ES-I3 (cell line): ENCODE measurements at regions not wholly inside any gene's neighbourhood (a gene's known extent, or its start where the extent isn't known, plus 50 kb on each side); places are given as distances from the start of the nearest gene placed in this dataset.
"Not testable (repeated sequence)": the region's sequence is repeated elsewhere in the genome, so short reads cannot be mapped to it uniquely, and the experiment has no call there.

Experiments used
- H3K36me3 ChIP-seq: 2 replicates; pipeline ENCODE4 v1.6.1; 2013; ENCODE audit warnings: mild to moderate bottlenecking, low read length, control low read depth, moderate library complexity; ENCODE audit not compliant: insufficient read depth
- H3K4me1 ChIP-seq: 2 replicates; pipeline ENCODE4 v1.6.1; 2013; ENCODE audit warnings: mild to moderate bottlenecking, control low read depth, low read length; ENCODE audit not compliant: insufficient read depth
- H3K9ac ChIP-seq: 2 replicates; pipeline ENCODE4 v1.6.1; 2013; ENCODE audit warnings: low read depth, mild to moderate bottlenecking, low read length, moderate library complexity
- H3K9me3 ChIP-seq: 2 replicates; pipeline ENCODE4 v1.6.1; 2013; ENCODE audit warnings: mild to moderate bottlenecking, low read length, moderate library complexity; ENCODE audit not compliant: control insufficient read depth, insufficient read depth

DNA sequence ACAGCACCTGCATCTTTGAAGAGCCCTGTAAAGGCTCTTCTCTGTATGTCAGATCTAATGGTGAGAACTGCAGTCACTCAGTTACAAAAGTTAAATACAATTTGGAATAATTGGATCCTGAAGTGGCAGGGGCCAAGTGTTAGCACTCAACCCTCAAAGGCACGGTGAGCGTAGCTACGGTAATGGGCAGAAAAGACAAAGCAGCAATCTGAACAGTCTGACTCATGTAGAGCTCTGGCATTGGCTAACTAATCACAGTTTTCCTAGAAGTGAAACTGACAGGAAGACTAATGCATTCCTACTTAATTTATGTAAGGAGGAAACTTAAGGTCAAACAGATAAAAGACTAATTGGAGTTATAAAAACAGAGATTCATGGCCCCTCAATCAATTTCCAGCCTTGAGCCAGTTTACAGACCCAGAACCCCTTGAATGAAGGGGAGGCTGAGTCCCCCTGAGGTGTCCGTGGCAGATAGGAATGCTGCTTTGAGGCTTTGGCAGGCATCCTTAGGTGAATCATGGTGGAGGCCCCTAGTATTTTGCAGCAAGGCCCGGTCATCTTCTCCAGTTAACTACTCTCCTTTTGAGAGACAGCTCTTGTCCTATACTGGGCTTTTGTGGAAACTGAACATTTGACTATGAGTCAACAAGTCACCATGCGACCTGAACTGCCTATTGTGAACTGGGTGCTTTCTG lies 450.7 kb downstream of the ZNF33B start:
- not testable (repeated sequence) for H3K9me3 ChIP-seq, H3K36me3 ChIP-seq, H3K4me1 ChIP-seq, H3K9ac ChIP-seq

DNA sequence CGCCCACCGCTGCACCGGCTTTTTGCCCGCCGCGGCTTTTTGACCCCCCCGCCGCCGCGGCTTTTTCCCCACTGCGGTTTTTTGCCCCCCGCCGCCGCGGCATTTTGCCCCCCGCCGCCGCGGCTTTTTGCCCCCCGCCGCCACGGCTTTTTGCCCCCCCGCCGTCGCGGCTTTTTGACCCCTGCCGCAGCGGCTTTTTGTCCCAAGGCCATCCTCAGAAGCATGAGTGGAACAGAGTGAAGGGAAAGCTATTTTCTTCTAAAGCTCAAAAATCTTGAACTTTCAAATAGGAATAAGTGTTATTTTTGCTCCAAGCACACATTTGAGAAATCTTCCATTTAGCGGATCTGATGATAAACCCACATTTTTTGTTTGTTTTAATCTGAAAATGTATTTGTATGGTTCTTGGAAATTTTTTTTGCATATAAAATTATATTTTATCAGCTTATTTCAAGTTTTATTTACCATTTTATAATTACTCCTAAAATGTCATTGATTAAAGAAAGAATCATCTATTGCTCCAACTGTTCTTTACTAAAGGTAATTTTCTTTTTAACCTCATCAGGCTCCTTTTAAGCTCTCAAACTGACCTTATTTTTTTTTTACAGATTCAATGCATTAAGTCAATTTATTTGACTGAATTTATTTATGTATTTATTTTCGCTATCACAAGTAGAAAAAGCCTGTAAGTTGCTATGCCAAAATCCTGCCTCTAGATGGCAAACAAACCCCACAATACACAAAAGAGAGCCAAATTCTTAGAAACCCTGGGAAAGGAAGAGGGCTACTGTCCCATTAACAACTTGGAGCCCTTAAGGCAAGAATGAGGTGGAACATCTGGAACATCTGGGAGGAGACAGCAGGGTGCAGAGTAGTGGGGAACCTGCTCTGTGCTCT lies 460.3 kb downstream of the ZNF33B start:
- not testable (repeated sequence) for H3K4me1 ChIP-seq, H3K9me3 ChIP-seq, H3K9ac ChIP-seq, H3K36me3 ChIP-seq

DNA sequence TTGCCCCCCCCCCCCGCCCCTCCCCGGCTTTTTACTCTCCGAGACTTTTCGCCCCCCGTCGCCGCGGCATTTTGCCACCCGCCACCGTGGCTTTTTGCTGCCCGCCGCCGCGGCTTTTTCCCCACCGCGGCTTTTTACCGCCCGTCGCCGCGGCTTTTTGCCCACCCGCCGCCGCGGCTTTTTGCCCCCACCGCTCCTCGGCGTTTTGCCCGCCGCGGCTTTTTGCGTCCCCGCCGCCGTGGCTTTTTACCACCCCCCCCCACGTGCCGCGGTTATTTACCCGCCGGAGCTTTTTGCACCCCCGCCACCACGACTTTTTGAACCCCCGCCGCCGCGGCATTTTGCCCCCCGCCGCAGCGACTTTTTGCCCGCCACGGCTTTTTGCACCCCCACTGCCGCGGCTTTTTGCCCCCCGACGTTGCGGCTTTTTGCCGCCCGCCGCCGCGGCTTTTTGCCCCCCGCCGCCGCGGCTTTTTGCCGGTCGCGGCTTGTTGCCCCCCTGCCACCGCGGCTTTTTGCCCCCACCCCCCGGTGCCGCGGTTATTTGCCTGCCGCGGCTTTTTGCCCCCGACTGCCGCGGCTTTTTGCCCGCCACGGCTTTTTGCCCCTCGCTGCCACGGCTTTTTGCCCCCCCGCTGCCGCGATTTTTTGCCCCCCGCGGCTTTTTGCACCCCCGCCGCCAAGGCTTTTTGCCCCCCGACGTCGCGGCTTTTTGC lies 461.1 kb downstream of the ZNF33B start:
- H3K36me3 ChIP-seq = no peaks in the 10 kb centered on the region
- H3K4me1 ChIP-seq = no peaks in the 10 kb centered on the region
- H3K9me3 ChIP-seq = no peaks in the 10 kb centered on the region
- no peak overlapping the region for H3K9ac ChIP-seq

DNA sequence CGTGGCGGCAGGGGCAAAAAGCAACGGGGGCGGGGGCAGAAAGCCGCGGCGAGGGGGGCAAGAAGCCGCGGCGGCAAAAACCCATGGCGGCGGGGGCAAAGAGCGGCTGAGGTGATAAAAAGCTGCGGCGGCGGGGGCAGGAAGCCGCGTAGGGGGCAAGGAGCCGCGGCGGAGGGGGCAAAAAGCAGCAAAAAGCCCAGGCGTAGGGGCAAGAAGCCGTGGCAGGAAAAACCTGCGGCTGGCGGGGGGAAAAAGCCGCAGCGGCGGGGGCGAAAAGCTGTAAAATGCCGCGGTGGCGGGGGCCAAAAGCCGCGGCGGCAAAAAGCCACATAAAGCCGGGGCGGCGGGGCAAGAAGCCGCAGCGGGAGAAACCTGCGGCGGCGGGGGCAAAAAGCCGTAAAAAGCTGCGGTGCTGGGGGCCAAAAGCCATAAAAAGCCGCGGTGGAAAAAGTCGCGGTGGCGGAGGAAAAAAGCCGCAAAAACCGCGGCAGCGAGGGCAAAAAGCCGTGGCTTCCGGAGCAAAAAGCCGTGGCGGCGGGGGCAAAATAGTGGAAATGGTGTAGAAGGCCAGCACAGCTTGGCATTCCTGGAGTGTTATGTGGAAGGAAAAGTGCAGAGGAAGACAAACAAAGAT lies 487.8 kb downstream of the ZNF33B start:
- Histone ChIP-seq H3K36me3 (no peaks in the 10 kb centered on the region), H3K9ac (no peak overlapping the region), H3K9me3 (no peaks in the 10 kb centered on the region), H3K4me1 (no peaks in the 10 kb centered on the region)

DNA sequence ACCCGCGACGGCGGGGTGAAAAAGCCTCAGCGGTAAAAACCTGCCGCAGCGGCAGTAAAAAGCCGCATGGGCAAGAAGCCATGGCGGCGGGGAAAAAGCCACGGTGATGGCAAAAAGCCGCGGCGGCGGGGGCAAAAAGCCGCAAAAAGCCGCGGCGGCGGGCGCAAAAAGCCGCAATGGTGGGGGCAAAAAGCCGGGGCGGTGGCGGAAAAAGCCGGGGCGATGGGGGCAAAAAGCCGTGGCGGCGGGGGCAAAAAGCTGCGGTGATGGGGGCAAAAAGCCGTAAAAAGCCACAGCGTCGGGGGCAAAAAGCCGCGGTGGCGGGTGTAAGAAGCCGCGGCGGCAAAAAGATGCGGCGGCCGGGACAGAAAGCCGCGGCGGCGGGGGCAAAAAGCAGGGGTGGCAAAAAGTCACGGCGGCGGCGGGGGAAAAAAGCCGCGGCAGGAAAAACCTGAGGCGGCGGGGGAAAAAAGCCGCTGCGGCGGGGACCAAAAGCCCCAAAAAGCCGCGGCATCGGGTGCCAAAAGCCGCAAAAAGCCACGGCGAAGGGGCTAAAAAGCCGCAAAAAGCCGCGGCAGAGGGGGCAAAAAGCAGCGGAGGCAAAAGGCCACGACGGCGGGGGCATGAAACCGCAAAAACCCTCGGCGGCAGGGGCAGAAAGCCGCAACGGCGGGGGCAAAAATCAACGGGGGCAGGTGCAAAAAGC lies 488.5 kb downstream of the ZNF33B start:
- Histone ChIP-seq H3K36me3 (no peaks in the 10 kb centered on the region), H3K9ac (no peak overlapping the region), H3K9me3 (no peaks in the 10 kb centered on the region), H3K4me1 (no peaks in the 10 kb centered on the region)

DNA sequence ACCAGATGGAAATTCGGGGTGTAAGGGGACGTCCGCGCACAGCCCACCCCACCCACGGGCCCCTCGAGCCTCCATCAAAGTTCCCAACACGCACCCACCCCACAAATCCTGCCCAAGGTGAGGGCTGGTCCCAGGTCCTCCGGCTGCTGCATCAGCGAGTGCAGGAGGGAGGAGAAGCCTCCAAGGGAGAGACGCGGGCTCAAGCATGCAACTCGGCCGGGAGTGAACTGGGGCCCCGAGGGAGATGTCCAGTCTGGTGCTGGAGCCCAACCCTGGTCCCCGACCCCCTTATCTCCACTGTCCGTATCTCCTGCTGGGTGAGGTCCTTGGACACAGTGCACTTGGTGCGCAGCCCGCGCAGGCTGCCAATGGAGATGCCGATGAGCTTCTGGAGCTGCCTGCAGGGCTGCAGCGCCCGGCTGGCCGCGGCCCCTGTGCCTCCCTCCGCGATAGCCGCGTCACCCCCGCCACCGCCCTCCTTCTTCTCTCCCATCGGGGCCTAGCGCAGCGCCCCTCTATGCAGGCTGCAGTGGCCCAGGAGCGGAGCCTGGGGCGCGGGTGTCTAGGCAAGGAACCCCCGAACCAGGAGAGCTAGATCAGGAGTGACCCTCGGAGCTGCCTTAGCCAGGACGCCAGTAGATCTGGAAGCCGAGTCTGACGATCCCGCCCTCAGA lies 489.2 kb downstream of the ZNF33B start:
- Histone ChIP-seq H3K36me3 (no peaks in the 10 kb centered on the region), H3K9ac (no peak overlapping the region), H3K9me3 (no peaks in the 10 kb centered on the region), H3K4me1 (no peaks in the 10 kb centered on the region)

DNA sequence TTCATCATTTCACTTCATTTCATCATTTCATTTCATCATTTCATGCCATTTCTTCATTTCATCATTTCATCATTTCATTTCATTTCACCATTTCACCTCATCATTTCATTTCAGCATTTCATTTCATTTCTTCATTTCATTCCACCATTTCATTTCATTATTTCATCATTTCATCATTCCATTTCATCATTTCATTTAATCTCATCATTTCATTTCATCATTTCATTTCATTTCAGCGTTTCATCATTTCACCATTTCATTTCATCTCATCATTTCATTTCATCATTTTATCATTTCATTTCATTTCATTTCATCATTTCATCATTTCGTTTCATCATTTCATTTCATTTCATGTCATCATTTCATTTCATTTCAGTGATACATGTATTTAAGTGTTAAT lies 492.2 kb downstream of the ZNF33B start:
- not testable (repeated sequence) for H3K9ac ChIP-seq, H3K4me1 ChIP-seq, H3K36me3 ChIP-seq, H3K9me3 ChIP-seq

DNA sequence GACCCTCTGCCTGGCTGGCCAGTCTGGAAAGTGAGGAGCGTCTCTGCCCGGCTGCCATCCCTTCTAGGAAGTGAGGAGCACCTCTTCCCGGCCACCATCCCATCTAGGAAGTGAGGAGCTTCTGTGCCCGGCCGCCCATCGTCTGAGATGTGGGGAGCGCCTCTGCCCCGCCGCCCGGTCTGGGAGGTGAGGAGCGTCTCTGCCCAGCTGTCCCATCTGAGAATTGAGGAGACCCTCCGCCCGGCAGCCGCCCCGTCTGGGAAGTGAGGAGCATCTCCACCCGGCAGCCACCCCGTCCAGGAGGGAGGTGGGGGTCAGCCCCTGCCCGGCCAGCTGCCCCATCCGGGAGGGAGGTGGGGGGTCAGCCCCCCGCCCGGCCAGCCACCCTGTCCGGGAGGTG lies 500.3 kb downstream of the ZNF33B start:
- not testable (repeated sequence) for H3K4me1 ChIP-seq, H3K9ac ChIP-seq, H3K36me3 ChIP-seq, H3K9me3 ChIP-seq

DNA sequence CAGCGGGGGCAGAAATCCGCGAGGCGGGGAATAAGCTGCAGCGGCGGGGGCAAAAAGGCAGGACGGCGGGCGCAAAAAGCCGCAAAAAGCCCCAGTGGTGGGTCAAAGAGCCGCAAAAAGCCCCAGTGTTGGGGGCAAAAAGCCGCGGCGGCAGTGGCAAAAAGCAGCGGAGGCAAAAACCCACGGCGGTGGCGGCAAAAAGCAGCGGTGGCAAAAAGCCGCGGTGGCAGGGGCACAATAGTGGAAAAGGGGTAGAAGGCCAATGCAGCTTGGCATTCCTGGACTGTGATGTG lies 525.3 kb downstream of the ZNF33B start:
- Histone ChIP-seq H3K4me1 (no peaks in the 10 kb centered on the region), H3K9ac (no peak overlapping the region), H3K9me3 (no peaks in the 10 kb centered on the region), H3K36me3 (no peaks in the 10 kb centered on the region)

DNA sequence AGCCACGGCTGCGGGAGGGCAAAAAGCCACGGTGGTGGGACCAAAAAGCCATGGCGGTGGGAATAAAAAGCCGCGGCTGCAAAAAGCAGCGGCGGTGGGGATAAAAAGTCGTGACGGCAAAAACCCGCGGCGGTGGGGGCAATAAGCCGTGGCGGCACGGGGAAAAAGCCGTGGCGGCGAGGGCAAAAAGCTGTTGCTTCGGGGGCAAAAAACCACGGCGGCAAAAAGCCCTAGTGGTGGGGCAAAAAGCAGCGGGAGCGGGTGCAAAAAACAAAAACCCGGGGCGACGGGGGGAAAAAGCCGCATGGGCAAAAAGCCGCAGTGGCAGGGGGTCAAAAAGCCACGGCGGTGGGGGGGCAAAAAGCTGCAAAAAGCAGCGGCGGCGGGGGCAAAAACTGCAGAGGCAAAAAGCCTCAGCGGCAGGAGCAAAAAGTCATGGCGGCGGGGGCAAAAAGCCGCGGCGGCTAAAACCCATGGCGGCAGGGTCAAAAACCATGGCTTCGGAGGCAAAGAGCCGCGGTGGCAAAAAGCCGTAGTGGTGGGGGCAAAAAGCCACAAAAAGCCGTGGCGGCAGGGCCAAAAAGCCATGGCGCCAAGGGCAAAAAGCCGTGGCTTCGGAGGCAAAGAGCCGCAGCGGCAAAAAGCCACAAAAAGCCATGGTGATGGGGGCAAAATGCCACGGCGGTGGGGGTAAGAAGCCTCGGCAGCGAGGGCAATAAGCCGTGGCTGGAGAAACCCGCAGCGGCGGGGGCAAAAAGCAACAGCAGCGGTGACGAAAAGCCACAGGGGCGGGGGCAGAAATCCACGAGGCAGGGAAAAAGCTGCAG lies 525.8 kb downstream of the ZNF33B start:
- Histone ChIP-seq H3K9me3 (no peaks in the 10 kb centered on the region), H3K4me1 (no peaks in the 10 kb centered on the region), H3K9ac (no peak overlapping the region), H3K36me3 (no peaks in the 10 kb centered on the region)

DNA sequence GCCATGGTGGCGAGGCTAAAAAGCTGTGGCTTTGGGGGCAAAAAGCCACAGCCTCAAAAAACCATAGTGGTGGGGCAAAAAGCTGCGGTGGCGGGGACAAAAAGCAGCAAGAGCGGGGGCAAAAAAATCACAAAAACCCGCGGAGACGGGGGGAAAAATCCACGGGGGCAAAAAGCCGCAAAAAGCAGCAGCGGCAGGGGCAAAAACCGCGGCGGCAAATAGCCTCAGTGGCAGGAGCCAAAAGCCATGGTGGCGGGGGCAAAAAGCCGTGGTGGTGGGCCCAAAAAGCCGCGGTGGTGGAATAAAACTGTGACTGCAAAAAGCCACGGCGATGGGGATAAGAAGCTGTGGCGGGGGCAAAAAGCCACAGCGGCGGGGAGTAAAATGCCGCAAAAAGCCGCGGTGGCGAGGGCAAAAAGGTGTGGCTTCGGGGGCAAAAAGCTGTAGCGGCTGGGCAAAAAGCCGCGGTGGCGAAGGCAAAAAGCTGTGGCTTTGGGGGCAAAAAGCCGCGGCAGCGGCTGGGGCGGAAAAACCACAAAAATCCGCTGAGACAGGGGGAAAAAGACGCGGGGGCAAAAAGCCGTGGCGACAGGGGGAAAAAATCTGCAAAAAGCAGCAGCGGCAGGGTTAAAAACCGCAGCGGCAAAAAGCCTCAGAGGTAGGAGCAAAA lies 526.6 kb downstream of the ZNF33B start:
- Histone ChIP-seq H3K9ac (no peak overlapping the region), H3K4me1 (no peaks in the 10 kb centered on the region), H3K9me3 (no peaks in the 10 kb centered on the region), H3K36me3 (no peaks in the 10 kb centered on the region)

DNA sequence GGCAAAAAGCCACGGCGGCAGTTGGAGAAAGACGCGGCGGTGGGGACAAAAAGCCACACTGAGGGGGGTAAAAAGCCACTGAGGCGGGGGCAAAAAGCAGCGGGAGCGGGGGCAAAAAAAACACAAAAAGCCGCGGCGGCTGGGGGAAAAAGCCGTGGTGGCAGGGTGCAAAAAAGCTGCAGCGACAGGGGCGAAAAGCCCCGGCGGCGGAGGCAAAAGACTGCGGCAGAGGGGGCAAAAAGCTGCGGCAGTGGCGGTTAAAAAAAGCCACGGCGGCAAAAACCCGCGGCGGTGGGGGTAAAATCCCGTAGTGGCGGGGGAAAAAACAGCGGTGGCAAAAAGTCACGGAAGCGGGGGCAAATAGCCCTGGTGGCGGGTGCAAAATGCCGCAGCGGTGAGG lies 527.3 kb downstream of the ZNF33B start:
- Histone ChIP-seq H3K9me3 (no peaks in the 10 kb centered on the region), H3K4me1 (no peaks in the 10 kb centered on the region), H3K9ac (no peak overlapping the region), H3K36me3 (no peaks in the 10 kb centered on the region)
